Trophoblast cell (in vitro differentiated cells and primary cell): ENCODE measurements at regions not wholly inside any gene's neighbourhood (a gene's known extent, or its start where the extent isn't known, plus 50 kb on each side); places are given as distances from the start of the nearest gene placed in this dataset.

Experiments
- DNase-seq, 2 donors: peaks; one replicate each; pipeline ENCODE4 v3.0.0-alpha.2; 2016
- H2AFZ ChIP-seq: 2 replicates; pipeline ENCODE4 v1.6.1; 2013; ENCODE audit warnings: low read length, moderate library complexity, mild to moderate bottlenecking; ENCODE audit not compliant: insufficient read depth, poor library complexity
- H2AK5ac ChIP-seq: 2 replicates; pipeline ENCODE4 v1.6.1; 2013; ENCODE audit warnings: mild to moderate bottlenecking, low read length
- H2BK120ac ChIP-seq: 2 replicates; pipeline ENCODE4 v1.6.1; 2013; ENCODE audit warnings: low read length, mild to moderate bottlenecking, moderate library complexity; ENCODE audit not compliant: insufficient read depth, poor library complexity
- H2BK12ac ChIP-seq: 2 replicates; pipeline ENCODE4 v1.6.1; 2013; ENCODE audit warnings: mild to moderate bottlenecking, low read length, moderate library complexity
- H2BK5ac ChIP-seq: 2 replicates; pipeline ENCODE4 v1.6.1; 2013; ENCODE audit warnings: low read length, low read depth, moderate library complexity, mild to moderate bottlenecking; ENCODE audit not compliant: poor library complexity
- H3K14ac ChIP-seq: 2 replicates; pipeline ENCODE4 v1.6.1; 2013; ENCODE audit warnings: mild to moderate bottlenecking, low read length
- H3K18ac ChIP-seq: 2 replicates; pipeline ENCODE4 v1.6.1; 2013; ENCODE audit warnings: mild to moderate bottlenecking, low read length
- H3K23ac ChIP-seq: 2 replicates; pipeline ENCODE4 v1.6.1; 2013; ENCODE audit warnings: low read length
- H3K27ac ChIP-seq: 2 replicates; pipeline ENCODE4 v1.5.1; 2013; ENCODE audit warnings: low read depth, mild to moderate bottlenecking, inconsistent platforms, low read length, moderate library complexity
- H3K27me3 ChIP-seq: 2 replicates; pipeline ENCODE4 v1.6.1; 2013; ENCODE audit warnings: inconsistent platforms, mild to moderate bottlenecking, low read length, moderate library complexity; ENCODE audit not compliant: insufficient read depth
- H3K36me3 ChIP-seq, 2 experiments: 1 replicate in 1 of 2; 2 replicates in 1 of 2; pipeline ENCODE4 v1.6.1; 2013; ENCODE audit warnings: low read length in 2 of 2, mild to moderate bottlenecking in 2 of 2, moderate library complexity in 1 of 2; ENCODE audit not compliant: insufficient read depth in 2 of 2, control insufficient read depth in 1 of 2
- H3K4ac ChIP-seq: 2 replicates; pipeline ENCODE4 v1.6.1; 2013; ENCODE audit warnings: low read depth, mild to moderate bottlenecking, low read length, moderate library complexity
- H3K4me1 ChIP-seq, 2 experiments: 1 replicate in 1 of 2; 2 replicates in 1 of 2; pipeline ENCODE4 v1.6.1; 2013; ENCODE audit warnings: low read length in 2 of 2, mild to moderate bottlenecking in 2 of 2, moderate library complexity in 1 of 2; ENCODE audit not compliant: insufficient read depth in 2 of 2, control insufficient read depth in 1 of 2
- H3K4me2 ChIP-seq: 2 replicates; pipeline ENCODE4 v1.6.1; 2013; ENCODE audit warnings: inconsistent platforms, mild to moderate bottlenecking, low read length, moderate library complexity
- H3K4me3 ChIP-seq: 2 replicates; pipeline ENCODE4 v1.5.1; 2013; ENCODE audit warnings: mild to moderate bottlenecking, low read depth, low read length, inconsistent platforms
- H3K79me1 ChIP-seq: one replicate; pipeline ENCODE4 v1.6.1; 2013; ENCODE audit warnings: low read length
- H3K79me2 ChIP-seq: 2 replicates; pipeline ENCODE4 v1.6.1; 2013; ENCODE audit warnings: low read length, mild to moderate bottlenecking; ENCODE audit not compliant: control insufficient read depth, insufficient read depth, poor library complexity
- H3K9ac ChIP-seq: 2 replicates; pipeline ENCODE4 v1.6.1; 2013; ENCODE audit warnings: mild to moderate bottlenecking, low read length
- H3K9me3 ChIP-seq: 2 replicates; pipeline ENCODE4 v1.6.1; 2013; ENCODE audit warnings: low read depth, mild to moderate bottlenecking, control low read depth, inconsistent platforms, low read length; ENCODE audit not compliant: insufficient read depth
- H4K12ac ChIP-seq: 2 replicates; pipeline ENCODE4 v1.6.1; 2013; ENCODE audit warnings: low read depth, mild to moderate bottlenecking, low read length, moderate library complexity
- H4K8ac ChIP-seq: 2 replicates; pipeline ENCODE4 v1.6.1; 2013; ENCODE audit warnings: low read depth, mild to moderate bottlenecking, low read length, moderate library complexity
- H4K91ac ChIP-seq: one replicate; pipeline ENCODE4 v1.6.1; 2013; ENCODE audit warnings: low read depth, mild to moderate bottlenecking, low read length, moderate library complexity
- whole genome bisulfite sequencing: extraction: QIAGEN DNeasy Blood & Tissue Kit; methylation state at CpG from one replicate; pipeline ENCODE4 v1.1.7; 2013; ENCODE audit warnings: missing lambda C conversion rate; ENCODE audit not compliant: insufficient read length, insufficient coverage; ENCODE audit errors: extremely low coverage; 5-methylcytosine and 5-hydroxymethylcytosine counted together

- H3K27ac ChIP-seq = no peak overlapping the region
- H3K14ac ChIP-seq = no peak overlapping the region
- H3K9ac ChIP-seq = no peak overlapping the region
- H3K79me1 ChIP-seq = no peaks in the 10 kb centered on the region
- H4K12ac ChIP-seq = no peak overlapping the region
- no peak overlapping the region for H4K8ac ChIP-seq
- no peak overlapping the region for H3K4me3 ChIP-seq
- H2BK12ac ChIP-seq = no peak overlapping the region
- H4K91ac ChIP-seq = no peak overlapping the region
- no peaks in the 10 kb centered on the region for H3K27me3 ChIP-seq
- no peak overlapping the region for H2AFZ ChIP-seq
- no peak overlapping the region for H3K18ac ChIP-seq
- no peaks in the 10 kb centered on the region for H3K79me2 ChIP-seq
- H3K9me3 ChIP-seq = no peaks in the 10 kb centered on the region
- no peak overlapping the region for H2AK5ac ChIP-seq
- no peak for DNase-seq
- H3K36me3 ChIP-seq = no peaks in the 10 kb centered on the region
- no peaks in the 10 kb centered on the region for H3K4me1 ChIP-seq
- H2BK5ac ChIP-seq = no peak overlapping the region
- WGBS = no CpG with 5 or more reads among the region's 2 CpGs
- H3K4ac ChIP-seq = no peak overlapping the region
- no peak overlapping the region for H3K23ac ChIP-seq
- H3K4me2 ChIP-seq = no peak overlapping the region
- H2BK120ac ChIP-seq = no peak overlapping the region
Observed at GRCh38 chr3:4077950-4078349, 225.2 kb upstream of the SETMAR start.

DNA sequence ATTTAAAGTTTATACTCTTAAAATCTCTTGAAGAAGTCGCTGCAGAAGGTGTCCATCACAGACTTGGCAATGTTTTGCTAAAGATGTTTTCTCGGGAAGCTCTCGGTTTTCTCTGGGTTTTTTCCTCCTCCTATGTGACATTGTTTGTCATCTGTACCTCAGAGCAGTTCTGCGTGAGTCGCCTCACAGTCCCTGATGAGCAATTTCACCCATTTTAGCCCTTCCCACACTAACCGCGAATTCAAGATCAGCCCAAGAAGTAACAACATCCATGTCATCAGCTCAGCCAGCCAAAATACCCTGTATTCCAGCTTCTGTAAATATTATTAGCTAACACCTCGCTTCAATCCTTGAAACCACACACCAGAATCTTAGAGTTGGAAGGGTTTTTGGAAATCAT lies 224.3 kb upstream of the SETMAR start:
- DNase-seq = no peak
- H3K36me3 ChIP-seq = no peaks in the 10 kb centered on the region
- no CpG with 5 or more reads among the region's 8 CpGs for WGBS
- no peak overlapping the region for H4K8ac ChIP-seq
- H3K23ac ChIP-seq = no peak overlapping the region
- H2BK12ac ChIP-seq = no peak overlapping the region
- no peaks in the 10 kb centered on the region for H3K79me2 ChIP-seq
- no peak overlapping the region for H3K18ac ChIP-seq
- no peaks in the 10 kb centered on the region for H3K4me1 ChIP-seq
- no peak overlapping the region for H2BK5ac ChIP-seq
- H4K91ac ChIP-seq = no peak overlapping the region
- no peak overlapping the region for H3K4me2 ChIP-seq
- H4K12ac ChIP-seq = no peak overlapping the region
- no peak overlapping the region for H2AK5ac ChIP-seq
- H3K9ac ChIP-seq = no peak overlapping the region
- no peak overlapping the region for H2BK120ac ChIP-seq
- no peak overlapping the region for H3K4me3 ChIP-seq
- no peak overlapping the region for H3K4ac ChIP-seq
- no peak overlapping the region for H2AFZ ChIP-seq
- H3K9me3 ChIP-seq = no peaks in the 10 kb centered on the region
- no peaks in the 10 kb centered on the region for H3K79me1 ChIP-seq
- no peaks in the 10 kb centered on the region for H3K27me3 ChIP-seq
- no peak overlapping the region for H3K14ac ChIP-seq
- no peak overlapping the region for H3K27ac ChIP-seq

DNA sequence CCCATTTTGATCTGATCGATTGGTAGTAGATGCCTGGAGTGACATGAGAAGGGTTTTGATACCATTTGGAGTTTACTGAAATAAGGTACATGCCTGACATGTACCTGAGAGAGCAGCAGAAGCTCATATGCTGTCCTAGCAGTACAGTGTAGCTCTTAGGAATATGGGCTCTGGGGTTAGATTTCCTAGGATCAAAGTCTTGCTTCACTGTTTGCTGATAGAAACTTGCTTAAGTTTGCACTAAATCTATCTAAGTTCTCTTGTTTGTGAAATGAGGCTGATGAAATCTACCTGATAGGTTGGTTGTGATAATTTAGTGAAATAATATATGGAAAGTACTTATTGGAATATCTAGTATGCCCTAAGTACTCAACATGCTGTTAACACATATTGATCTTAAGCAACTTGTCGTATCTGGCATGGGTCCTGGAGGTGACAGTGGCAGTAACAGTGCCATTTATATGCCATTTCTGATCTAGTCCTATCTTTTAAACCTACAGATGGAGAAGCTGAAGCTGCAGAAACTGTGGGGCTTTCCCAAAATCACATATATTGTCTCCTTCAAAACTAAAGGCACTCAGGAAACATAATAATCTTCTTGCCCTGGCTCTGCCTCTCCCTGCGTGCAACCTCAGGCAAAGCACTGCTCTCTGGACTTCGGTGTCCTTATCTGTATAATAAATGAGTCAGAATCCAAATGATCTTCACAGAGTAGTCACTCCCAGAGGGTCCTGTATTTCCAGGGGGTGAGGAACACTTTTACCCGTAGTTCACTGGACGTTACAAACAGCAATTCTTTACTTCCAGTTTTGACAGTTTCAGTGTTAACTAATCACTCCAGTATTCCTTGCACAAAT lies 223.6 kb upstream of the SETMAR start:
- Histone ChIP-seq H2AFZ (no peak overlapping the region), H3K9ac (no peak overlapping the region), H2AK5ac (no peak overlapping the region), H4K12ac (no peak overlapping the region), H2BK5ac (no peak overlapping the region), H3K18ac (no peak overlapping the region), H2BK12ac (no peak overlapping the region), H3K4ac (no peak overlapping the region), H3K23ac (no peak overlapping the region), H3K36me3 (no peaks in the 10 kb centered on the region), H4K8ac (no peak overlapping the region), H2BK120ac (no peak overlapping the region), H3K27me3 (no peaks in the 10 kb centered on the region), H3K9me3 (no peaks in the 10 kb centered on the region), H3K27ac (no peak overlapping the region), H3K79me2 (no peaks in the 10 kb centered on the region), H3K79me1 (no peaks in the 10 kb centered on the region), H4K91ac (no peak overlapping the region), H3K14ac (no peak overlapping the region), H3K4me1 (no peaks in the 10 kb centered on the region), H3K4me2 (no peak overlapping the region), H3K4me3 (no peak overlapping the region)
- no CpG with 5 or more reads among the region's 6 CpGs for WGBS
- no peak for DNase-seq

DNA sequence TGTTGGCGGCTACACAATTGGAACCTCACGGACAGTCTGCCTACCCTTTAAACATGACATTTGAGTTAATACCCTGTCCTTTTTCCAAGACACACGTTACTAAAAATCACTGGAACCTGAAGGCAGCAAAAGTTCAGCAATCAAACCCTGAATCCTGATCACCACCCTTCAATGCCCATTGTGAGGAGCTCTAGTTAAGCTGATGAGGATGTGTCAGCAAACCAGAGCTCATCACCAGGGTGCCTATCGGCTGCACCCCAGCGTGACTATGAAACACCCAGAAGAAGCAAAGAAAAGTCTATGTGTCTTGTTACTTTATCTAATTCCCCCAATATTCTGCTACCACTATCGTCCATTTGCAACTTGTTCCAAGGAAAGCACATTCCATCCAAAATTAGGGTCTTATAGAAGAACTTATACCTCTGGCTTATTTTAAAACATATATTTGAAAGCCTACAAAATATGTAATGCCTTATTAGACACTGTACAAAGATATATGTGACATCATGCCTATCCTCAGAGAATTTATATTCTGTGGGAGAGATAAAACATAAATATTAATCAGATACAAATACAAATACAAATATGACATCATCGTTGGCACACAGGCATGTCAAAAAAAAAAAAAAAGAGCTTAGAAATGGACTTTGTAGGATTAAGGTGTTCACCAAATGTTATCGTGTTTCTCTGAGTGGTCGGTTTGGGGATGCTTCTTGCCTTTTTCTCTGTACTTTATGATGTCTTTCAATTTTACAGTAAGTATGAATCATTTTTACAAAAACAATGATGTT lies 219.7 kb upstream of the SETMAR start:
- Histone ChIP-seq H2AK5ac (no peak overlapping the region), H3K4me3 (no peak overlapping the region), H3K79me1 (no peaks in the 10 kb centered on the region), H4K12ac (no peak overlapping the region), H3K27me3 (no peaks in the 10 kb centered on the region), H4K8ac (no peak overlapping the region), H3K79me2 (no peaks in the 10 kb centered on the region), H3K9ac (no peak overlapping the region), H3K4me2 (no peak overlapping the region), H4K91ac (no peak overlapping the region), H3K27ac (no peak overlapping the region), H3K36me3 (no peaks in the 10 kb centered on the region), H2BK5ac (no peak overlapping the region), H3K18ac (no peak overlapping the region), H3K23ac (no peak overlapping the region), H2BK120ac (peak overlapping the region; percentile 66), H3K9me3 (no peaks in the 10 kb centered on the region), H3K4ac (no peak overlapping the region), H2BK12ac (no peak overlapping the region), H3K14ac (no peak overlapping the region), H2AFZ (no peak overlapping the region), H3K4me1 (no peaks in the 10 kb centered on the region)
- WGBS = no CpG with 5 or more reads among the region's 9 CpGs
- DNase-seq = no peak
